Endothelial cell of umbilical vein (primary cell): ENCODE measurements at regions not wholly inside any gene's neighbourhood (a gene's known extent, or its start where the extent isn't known, plus 50 kb on each side); places are given as distances from the start of the nearest gene placed in this dataset.
A peak's percentile ranks its signal among the peaks of the same experiment; 100 is the strongest.

Experiments
- BruUV-seq: library from RNA; stranded (reverse); fragments of 400-500 nt; replicated peaks from 2 replicates; lab custom pipeline; 2021; lab: Mats Ljungman, UMichigan
- CTCF ChIA-PET: fragments of 300-600, 350-600 bp; sonication (Branson Sonifier 250); formaldehyde crosslinking; loops from one replicate; lab custom pipeline; 2021; ENCODE audit warnings: antibody characterized with exemption, inconsistent platforms; lab: Charles Lee
- POLR2A ChIA-PET: fragments of 300-600, 350-600 bp; sonication (Branson Sonifier 250); formaldehyde crosslinking; loops from one replicate; lab custom pipeline; 2021; ENCODE audit warnings: antibody characterized with exemption, inconsistent platforms; lab: Charles Lee
- DNase-seq: peaks from one replicate; pipeline ENCODE4 v3.0.0-alpha.2; 2011; ENCODE audit warnings: low read depth, low spot score
- FAIRE-seq: peaks from 2 replicates; lab custom pipeline; 2011; peaks lifted over from hg19 to GRCh38; lab: Jason Lieb, UNC
- H2AFZ ChIP-seq: 2 replicates; pipeline ENCODE4 v1.6.0; 2012; ENCODE audit warnings: low read depth, low read length, control low read depth, inconsistent platforms
- H3K27ac ChIP-seq: 2 replicates; pipeline ENCODE4 v1.5.1; 2011; ENCODE audit warnings: low read depth, mild to moderate bottlenecking, control low read depth, low read length, moderate library complexity; ENCODE audit not compliant: insufficient read depth
- H3K27me3 ChIP-seq, 2 experiments: 2 replicates each; pipeline versions ENCODE4 v1.6.0 to v1.6.1; 2011; ENCODE audit warnings: low read length in 2 of 2, mixed read lengths in 1 of 2; ENCODE audit not compliant: control insufficient read depth in 2 of 2, insufficient read depth in 2 of 2
- H3K36me3 ChIP-seq, 2 experiments: 2 replicates in 1 of 2; 3 replicates in 1 of 2; pipeline ENCODE4 v1.5.1; 2011; ENCODE audit warnings: low read length in 2 of 2, mild to moderate bottlenecking in 1 of 2, moderate library complexity in 1 of 2; ENCODE audit not compliant: control insufficient read depth in 2 of 2, insufficient read depth in 2 of 2; ENCODE audit errors: extremely low read depth in 1 of 2
- H3K4me1 ChIP-seq: 3 replicates; pipeline ENCODE4 v1.5.1; 2011; ENCODE audit warnings: mild to moderate bottlenecking, low read length; ENCODE audit not compliant: control insufficient read depth, insufficient read depth; ENCODE audit errors: extremely low read depth
- H3K4me2 ChIP-seq: 2 replicates; pipeline ENCODE4 v1.6.1; 2011; ENCODE audit warnings: low read length, control low read depth, mixed read lengths; ENCODE audit not compliant: insufficient read depth
- H3K4me3 ChIP-seq, 3 experiments: fragments of 200-600 bp in 1 of 3; sonication (generic), shearing (Covaris generic) in 1 of 3; replicated peaks in 1 of 3; 2 replicates each; pipeline ENCODE4 v1.5.1; 2011 to 2016; ENCODE audit warnings: control low read depth in 3 of 3, low read length in 3 of 3, mild to moderate bottlenecking in 2 of 3, inconsistent platforms in 1 of 3, low read depth in 1 of 3, moderate library complexity in 1 of 3; ENCODE audit not compliant: insufficient read depth in 1 of 3
- H3K79me2 ChIP-seq: 2 replicates; pipeline ENCODE4 v1.6.0; 2012; ENCODE audit warnings: low read length, inconsistent platforms; ENCODE audit not compliant: control insufficient read depth, insufficient read depth
- H3K9ac ChIP-seq: replicated peaks from 2 replicates; pipeline ENCODE3; 2011; ENCODE audit warnings: low read length, control low read depth; ENCODE audit not compliant: insufficient read depth; ENCODE audit errors: extremely low read depth
- H3K9me1 ChIP-seq: replicated peaks from 3 replicates; pipeline ENCODE4 v1.6.0; 2011; ENCODE audit warnings: mild to moderate bottlenecking, low read length; ENCODE audit not compliant: control insufficient read depth, insufficient read depth; ENCODE audit errors: extremely low read depth
- H3K9me3 ChIP-seq: replicated peaks from 2 replicates; pipeline ENCODE4 v1.5.1; 2012; ENCODE audit warnings: low read length, inconsistent platforms; ENCODE audit not compliant: control insufficient read depth, insufficient read depth
- H4K20me1 ChIP-seq: replicated peaks from 2 replicates; pipeline ENCODE3; 2011; ENCODE audit warnings: mild to moderate bottlenecking, low read length; ENCODE audit not compliant: control insufficient read depth, insufficient read depth; ENCODE audit errors: extremely low read depth
- EZH2 ChIP-seq: IDR thresholded peaks from 2 replicates; pipeline ENCODE4 v1.6.1; 2012; ENCODE audit warnings: borderline replicate concordance, low read depth, mild to moderate bottlenecking, moderate library complexity, low read length, inconsistent platforms; ENCODE audit not compliant: severe bottlenecking
- FOS ChIP-seq: IDR thresholded peaks from 2 replicates; pipeline ENCODE4 v1.6.1; 2011; ENCODE audit warnings: mild to moderate bottlenecking, low read length, moderate library complexity, borderline replicate concordance; ENCODE audit not compliant: insufficient read depth
- GATA2 ChIP-seq: IDR thresholded peaks from 2 replicates; pipeline ENCODE4 v1.7.0; 2011; ENCODE audit warnings: low read depth, mild to moderate bottlenecking, moderate library complexity, mixed read lengths, low read length; ENCODE audit not compliant: insufficient read length, insufficient read depth
- JUN ChIP-seq: IDR thresholded peaks from 2 replicates; pipeline ENCODE4 v1.6.1; 2011; ENCODE audit warnings: borderline replicate concordance, low read depth; ENCODE audit not compliant: insufficient read length, insufficient read depth
- MYC ChIP-seq: IDR thresholded peaks from one replicate; pipeline ENCODE4 v1.6.1; 2011; ENCODE audit warnings: mild to moderate bottlenecking, low read depth, low read length
- POLR2A ChIP-seq: IDR thresholded peaks from 2 replicates; pipeline ENCODE4 v1.6.1; 2012; ENCODE audit warnings: low read depth, mild to moderate bottlenecking, control low read depth, low read length
- POLR2AphosphoS5 ChIP-seq: IDR thresholded peaks from 2 replicates; pipeline ENCODE4 v1.6.1; 2012; ENCODE audit warnings: low read depth, mild to moderate bottlenecking, control low read depth, low read length, moderate library complexity; ENCODE audit not compliant: insufficient read depth
- dilution Hi-C: fragments of 300-500 bp; cut with MboI; formaldehyde crosslinking; loops from one replicate; pipeline ENCODE4 v1.15.0; 2019; ENCODE audit warnings: low sequenced_read_pairs; ENCODE audit not compliant: extremely low pct_ligation_motif_present
- intact Hi-C: fragments of 100-400 bp; cut with micrococcal nuclease; formaldehyde crosslinking; loops from one replicate; pipeline ENCODE4 v1.10.0; 2022
- TF ChIP-seq, protein P1 (sequence below): IDR thresholded peaks from 2 replicates; pipeline ENCODE4 v1.6.1; 2011; ENCODE audit not compliant: insufficient read depth, insufficient read length
- TF ChIP-seq, protein P2 (sequence below), 2 donors: IDR thresholded peaks; 1 replicate in 1 of 2; 2 replicates in 1 of 2; pipeline ENCODE4 v1.5.1; 2011; ENCODE audit warnings: low read length in 2 of 2, mild to moderate bottlenecking in 2 of 2, moderate library complexity in 2 of 2, control low read depth in 1 of 2, inconsistent platforms in 1 of 2, low read depth in 1 of 2; ENCODE audit not compliant: insufficient read depth in 1 of 2; ENCODE audit errors: extremely low read depth in 1 of 2

GRCh38 chr20:53789989-53790675, 196.5 kb upstream of the ZNF217 start:
- Histone ChIP-seq H3K27me3 (no peaks in the 10 kb centered on the region), H2AFZ (no peak overlapping the region), H3K9ac (no peak overlapping the region), H4K20me1 (no peaks in the 10 kb centered on the region), H3K4me1 (peaks cover 28% of the 10 kb centered on the region), H3K27ac (peak overlapping the region; percentile 5), H3K79me2 (no peaks in the 10 kb centered on the region), H3K4me3 (no peak overlapping the region), H3K9me1 (no peaks in the 10 kb centered on the region), H3K4me2 (no peak overlapping the region), H3K36me3 (no peaks in the 10 kb centered on the region), H3K9me3 (no peaks in the 10 kb centered on the region)
- ChIA-PET POLR2A (interaction anchor here (1.1 to 1.3 kb wide), 2 partner anchors 76 to 197 kb away, joined by 3 read pairs; partner anchors contain the start of gene ZNF217), CTCF (interaction anchor here (1.0 to 2.1 kb wide), 5 partner anchors 68 to 150 kb away, joined by 3 to 10 read pairs (median 3); no protein-coding TSS in a partner anchor)
- BruUV-seq, result no TSS peak
- DNase-seq (no peak), FAIRE-seq (no peak)
- intact Hi-C loops, result loop anchor here (5.0 kb wide), 1 partner anchor 53 kb away; no protein-coding TSS in a partner anchor
- TF ChIP-seq FOS, result no peak
- no peak for TF ChIP-seq POLR2A
- dilution Hi-C loops, result no loop called here

DNA sequence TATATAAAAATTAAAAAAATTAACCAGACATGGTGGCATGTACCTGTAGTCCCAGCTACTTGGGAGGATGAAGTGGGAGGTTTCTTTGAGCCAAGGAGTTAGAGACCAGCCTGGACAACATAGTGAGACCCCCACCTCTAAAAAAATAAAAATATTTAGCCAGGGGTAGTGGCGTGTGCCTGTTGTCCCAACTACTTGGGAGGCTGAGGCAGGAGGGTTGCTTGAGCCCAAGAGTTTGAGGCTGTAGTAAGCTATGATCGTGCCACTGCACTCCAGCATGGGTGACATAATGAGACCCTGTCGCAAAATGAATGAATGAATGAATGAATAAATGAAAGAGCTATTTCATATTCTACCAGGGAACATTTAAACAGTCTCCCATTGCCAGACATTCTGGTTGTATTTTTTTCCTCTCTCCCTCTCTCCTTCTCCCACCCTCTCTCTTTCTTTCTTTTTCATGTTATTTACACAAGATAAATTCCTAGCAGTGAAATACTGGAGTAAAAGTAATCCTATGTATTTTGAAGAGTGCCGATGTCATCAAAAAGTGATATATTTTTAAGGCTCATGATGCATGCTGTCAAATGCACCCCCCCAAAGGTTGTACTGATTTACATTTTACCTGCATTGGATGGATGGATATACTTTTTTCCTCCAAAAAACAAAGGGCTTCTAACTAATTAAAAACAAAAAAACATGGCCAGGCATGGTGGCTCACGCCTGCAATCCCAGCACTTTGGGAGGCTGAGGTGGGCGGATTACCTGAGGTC, 194.8 kb upstream of the ZNF217 start:
- BruUV-seq, result no TSS peak
- TF ChIP-seq EZH2 (no peak), JUN (no peak), FOS (no peak), MYC (no peak), POLR2AphosphoS5 (no peak), GATA2 (no peak), POLR2A (no peak)
- TF ChIP-seq, protein P1, sequence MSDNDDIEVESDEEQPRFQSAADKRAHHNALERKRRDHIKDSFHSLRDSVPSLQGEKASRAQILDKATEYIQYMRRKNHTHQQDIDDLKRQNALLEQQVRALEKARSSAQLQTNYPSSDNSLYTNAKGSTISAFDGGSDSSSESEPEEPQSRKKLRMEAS, result no peak
- TF ChIP-seq, protein P2, sequence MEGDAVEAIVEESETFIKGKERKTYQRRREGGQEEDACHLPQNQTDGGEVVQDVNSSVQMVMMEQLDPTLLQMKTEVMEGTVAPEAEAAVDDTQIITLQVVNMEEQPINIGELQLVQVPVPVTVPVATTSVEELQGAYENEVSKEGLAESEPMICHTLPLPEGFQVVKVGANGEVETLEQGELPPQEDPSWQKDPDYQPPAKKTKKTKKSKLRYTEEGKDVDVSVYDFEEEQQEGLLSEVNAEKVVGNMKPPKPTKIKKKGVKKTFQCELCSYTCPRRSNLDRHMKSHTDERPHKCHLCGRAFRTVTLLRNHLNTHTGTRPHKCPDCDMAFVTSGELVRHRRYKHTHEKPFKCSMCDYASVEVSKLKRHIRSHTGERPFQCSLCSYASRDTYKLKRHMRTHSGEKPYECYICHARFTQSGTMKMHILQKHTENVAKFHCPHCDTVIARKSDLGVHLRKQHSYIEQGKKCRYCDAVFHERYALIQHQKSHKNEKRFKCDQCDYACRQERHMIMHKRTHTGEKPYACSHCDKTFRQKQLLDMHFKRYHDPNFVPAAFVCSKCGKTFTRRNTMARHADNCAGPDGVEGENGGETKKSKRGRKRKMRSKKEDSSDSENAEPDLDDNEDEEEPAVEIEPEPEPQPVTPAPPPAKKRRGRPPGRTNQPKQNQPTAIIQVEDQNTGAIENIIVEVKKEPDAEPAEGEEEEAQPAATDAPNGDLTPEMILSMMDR (IDR thresholded peaks at IDR 0.05; ENCODE audit: extremely low read depth in 1 of 2, insufficient read depth in 1 of 2, low read depth in 1 of 2, low read length in 2 of 2), result no peak
- Histone ChIP-seq H2AFZ (no peak overlapping the region), H3K27ac (no peak overlapping the region), H3K9me3 (no peaks in the 10 kb centered on the region), H3K9ac (no peak overlapping the region), H4K20me1 (no peaks in the 10 kb centered on the region), H3K36me3 (no peaks in the 10 kb centered on the region), H3K4me2 (no peak overlapping the region), H3K4me1 (peaks cover 28% of the 10 kb centered on the region), H3K9me1 (no peaks in the 10 kb centered on the region), H3K79me2 (no peaks in the 10 kb centered on the region), H3K27me3 (no peaks in the 10 kb centered on the region), H3K4me3 (no peak overlapping the region)
- ChIA-PET CTCF (interaction anchor here (0.6 kb wide), 1 partner anchor 164 kb away, joined by 3 read pairs; no protein-coding TSS in a partner anchor), POLR2A (no interaction called here)
- dilution Hi-C loops, result no loop called here
- FAIRE-seq (no peak), DNase-seq (no peak)
- intact Hi-C loops, result no loop called here
